ENCODE measurements at regions not wholly inside any gene's neighbourhood (a gene's known extent, or its start where the extent isn't known, plus 50 kb on each side); places are given as distances from the start of the nearest gene placed in this dataset.

- ATAC-seq (ENCODE audit: low read depth) (no peak), DNase-seq (no peak)
- Mint-ChIP-seq H3K27ac (no peak overlapping the region), H3K4me1 (no peaks in the 10 kb centered on the region), H3K9me3 (no peaks in the 10 kb centered on the region), H3K4me3 (no peak overlapping the region), H3K27me3 (peaks cover 2% of the 10 kb centered on the region), H3K36me3 (no peaks in the 10 kb centered on the region)
- POLR2A ChIA-PET, result no interaction called here
Measured at GRCh38 chr10:111831058-111831457, 352.5 kb downstream of the GPAM start.

- Mint-ChIP-seq H3K36me3 (no peaks in the 10 kb centered on the region), H3K27ac (no peak overlapping the region), H3K4me1 (no peaks in the 10 kb centered on the region), H3K9me3 (no peaks in the 10 kb centered on the region), H3K4me3 (no peak overlapping the region), H3K27me3 (no peaks in the 10 kb centered on the region)
- ATAC-seq (ENCODE audit: low read depth) (no peak), DNase-seq (no peak)
- POLR2A ChIA-PET, result interaction anchor here (0.6 kb wide), 1 partner anchor 1160 kb away, joined by 3 read pairs; no protein-coding TSS in a partner anchor
Measured at GRCh38 chr10:111833251-111833650, 350.3 kb downstream of the GPAM start.

- Mint-ChIP-seq H3K36me3 (no peaks in the 10 kb centered on the region), H3K4me3 (no peak overlapping the region), H3K27me3 (no peaks in the 10 kb centered on the region), H3K4me1 (no peaks in the 10 kb centered on the region), H3K9me3 (no peaks in the 10 kb centered on the region), H3K27ac (no peak overlapping the region)
- DNase-seq (no peak), ATAC-seq (ENCODE audit: low read depth) (no peak)
- POLR2A ChIA-PET, result no interaction called here
Measured at GRCh38 chr10:111835574-111835973, 348.0 kb downstream of the GPAM start.

- ATAC-seq (ENCODE audit: low read depth) (no peak), DNase-seq (no peak)
- Mint-ChIP-seq H3K27ac (no peak overlapping the region), H3K27me3 (no peaks in the 10 kb centered on the region), H3K4me3 (no peak overlapping the region), H3K4me1 (no peaks in the 10 kb centered on the region), H3K36me3 (no peaks in the 10 kb centered on the region), H3K9me3 (no peaks in the 10 kb centered on the region)
- POLR2A ChIA-PET, result no interaction called here
Measured at GRCh38 chr10:111836064-111836463, 347.5 kb downstream of the GPAM start.

GRCh38 chr10:111836571-111836970 lies 347.0 kb downstream of the GPAM start:
- Mint-ChIP-seq H3K9me3 (no peaks in the 10 kb centered on the region), H3K27me3 (no peaks in the 10 kb centered on the region), H3K27ac (no peak overlapping the region), H3K36me3 (no peaks in the 10 kb centered on the region), H3K4me1 (no peaks in the 10 kb centered on the region), H3K4me3 (no peak overlapping the region)
- no peak for DNase-seq
- POLR2A ChIA-PET, result no interaction called here
- no peak for ATAC-seq (ENCODE audit: low read depth)

GRCh38 chr10:111837086-111837485 lies 346.5 kb downstream of the GPAM start:
- no peak for DNase-seq
- POLR2A ChIA-PET, result no interaction called here
- H3K9me3 Mint-ChIP-seq, result no peaks in the 10 kb centered on the region
- no peak for ATAC-seq (ENCODE audit: low read depth)
- no peaks in the 10 kb centered on the region for H3K4me1 Mint-ChIP-seq
- H3K4me3 Mint-ChIP-seq, result no peak overlapping the region
- H3K27me3 Mint-ChIP-seq, result no peaks in the 10 kb centered on the region
- H3K27ac Mint-ChIP-seq, result no peak overlapping the region
- no peaks in the 10 kb centered on the region for H3K36me3 Mint-ChIP-seq

- H3K27ac Mint-ChIP-seq, result no peak overlapping the region
- H3K4me1 Mint-ChIP-seq, result no peaks in the 10 kb centered on the region
- no peaks in the 10 kb centered on the region for H3K27me3 Mint-ChIP-seq
- ATAC-seq (ENCODE audit: low read depth), result no peak
- H3K4me3 Mint-ChIP-seq, result no peak overlapping the region
- POLR2A ChIA-PET, result no interaction called here
- H3K36me3 Mint-ChIP-seq, result no peaks in the 10 kb centered on the region
- DNase-seq, result no peak
- H3K9me3 Mint-ChIP-seq, result no peaks in the 10 kb centered on the region
Measured at GRCh38 chr10:111837985-111838384, 345.6 kb downstream of the GPAM start.

- Mint-ChIP-seq H3K4me3 (no peak overlapping the region), H3K27me3 (no peaks in the 10 kb centered on the region), H3K36me3 (no peaks in the 10 kb centered on the region), H3K4me1 (no peaks in the 10 kb centered on the region), H3K27ac (no peak overlapping the region), H3K9me3 (peaks cover 1% of the 10 kb centered on the region)
- DNase-seq (no peak), ATAC-seq (ENCODE audit: low read depth) (no peak)
- POLR2A ChIA-PET, result no interaction called here
Measured at GRCh38 chr10:111840546-111840945, 343.0 kb downstream of the GPAM start.

GRCh38 chr10:111852801-111853200 lies 330.8 kb downstream of the GPAM start:
- no peak for ATAC-seq (ENCODE audit: low read depth)
- no peaks in the 10 kb centered on the region for H3K36me3 Mint-ChIP-seq
- no peak overlapping the region for H3K27ac Mint-ChIP-seq
- POLR2A ChIA-PET, result no interaction called here
- peaks cover 2% of the 10 kb centered on the region for H3K9me3 Mint-ChIP-seq
- H3K4me1 Mint-ChIP-seq, result no peaks in the 10 kb centered on the region
- H3K4me3 Mint-ChIP-seq, result no peak overlapping the region
- H3K27me3 Mint-ChIP-seq, result no peaks in the 10 kb centered on the region
- DNase-seq, result no peak

GRCh38 chr10:111856631-111857030 lies 326.9 kb downstream of the GPAM start:
- H3K9me3 Mint-ChIP-seq, result no peaks in the 10 kb centered on the region
- no peak overlapping the region for H3K27ac Mint-ChIP-seq
- H3K27me3 Mint-ChIP-seq, result no peaks in the 10 kb centered on the region
- POLR2A ChIA-PET, result no interaction called here
- H3K36me3 Mint-ChIP-seq, result no peaks in the 10 kb centered on the region
- no peak overlapping the region for H3K4me3 Mint-ChIP-seq
- no peak for ATAC-seq (ENCODE audit: low read depth)
- no peaks in the 10 kb centered on the region for H3K4me1 Mint-ChIP-seq
- no peak for DNase-seq

GRCh38 chr10:111865550-111865949 lies 318.0 kb downstream of the GPAM start:
- no peaks in the 10 kb centered on the region for H3K36me3 Mint-ChIP-seq
- no peaks in the 10 kb centered on the region for H3K4me1 Mint-ChIP-seq
- ATAC-seq (ENCODE audit: low read depth) (no peak), DNase-seq (no peak)
- no peak overlapping the region for H3K27ac Mint-ChIP-seq
- POLR2A ChIA-PET, result no interaction called here
- no peaks in the 10 kb centered on the region for H3K27me3 Mint-ChIP-seq
- peaks cover 3% of the 10 kb centered on the region for H3K9me3 Mint-ChIP-seq
- no peak overlapping the region for H3K4me3 Mint-ChIP-seq

- Mint-ChIP-seq H3K4me3 (no peak overlapping the region), H3K27ac (no peak overlapping the region), H3K4me1 (peaks cover 4% of the 10 kb centered on the region), H3K9me3 (peaks cover 7% of the 10 kb centered on the region), H3K27me3 (peaks cover 1% of the 10 kb centered on the region), H3K36me3 (no peaks in the 10 kb centered on the region)
- DNase-seq (no peak), ATAC-seq (ENCODE audit: low read depth) (no peak)
- POLR2A ChIA-PET, result no interaction called here
Measured at GRCh38 chr10:111871458-111871857, 312.1 kb downstream of the GPAM start.

GRCh38 chr10:111872591-111872990 lies 311.0 kb downstream of the GPAM start:
- no peak for ATAC-seq (ENCODE audit: low read depth)
- Mint-ChIP-seq H3K27ac (no peak overlapping the region), H3K4me3 (no peak overlapping the region), H3K4me1 (peaks cover 4% of the 10 kb centered on the region), H3K36me3 (no peaks in the 10 kb centered on the region), H3K27me3 (peaks cover 1% of the 10 kb centered on the region), H3K9me3 (peaks cover 7% of the 10 kb centered on the region)
- DNase-seq, result no peak
- POLR2A ChIA-PET, result no interaction called here

GRCh38 chr10:111873041-111873440 lies 310.5 kb downstream of the GPAM start:
- Mint-ChIP-seq H3K27ac (no peak overlapping the region), H3K9me3 (peaks cover 9% of the 10 kb centered on the region), H3K27me3 (peaks cover 1% of the 10 kb centered on the region), H3K36me3 (no peaks in the 10 kb centered on the region), H3K4me3 (no peak overlapping the region), H3K4me1 (peaks cover 4% of the 10 kb centered on the region)
- POLR2A ChIA-PET, result no interaction called here
- ATAC-seq (ENCODE audit: low read depth), result no peak
- DNase-seq, result no peak

- Mint-ChIP-seq H3K27me3 (peaks cover 1% of the 10 kb centered on the region), H3K36me3 (no peaks in the 10 kb centered on the region), H3K4me3 (no peak overlapping the region), H3K4me1 (peaks cover 4% of the 10 kb centered on the region), H3K9me3 (peaks cover 7% of the 10 kb centered on the region), H3K27ac (no peak overlapping the region)
- POLR2A ChIA-PET, result no interaction called here
- DNase-seq (no peak), ATAC-seq (ENCODE audit: low read depth) (no peak)
Measured at GRCh38 chr10:111873621-111874135, 309.9 kb downstream of the GPAM start.
